ENCODE measurements at regions not wholly inside any gene's neighbourhood (a gene's known extent, or its start where the extent isn't known, plus 50 kb on each side); places are given as distances from the start of the nearest gene placed in this dataset.

- no peak for DNase-seq (ENCODE audit: low spot score)
These were observed 308.2 kb upstream of the NEBL start for GRCh38 chr10:21205328-21205727.

GRCh38 chr10:21203473-21204107, 306.5 kb upstream of the NEBL start:
- DNase-seq (ENCODE audit: low spot score), result no peak

- DNase-seq (ENCODE audit: low spot score), result no peak
These were observed 305.8 kb upstream of the NEBL start for GRCh38 chr10:21202776-21203462.

GRCh38 chr10:21199501-21199900, 302.4 kb upstream of the NEBL start:
- no peak for DNase-seq (ENCODE audit: low spot score)

- no peak for DNase-seq (ENCODE audit: low spot score)
These were observed 300.7 kb upstream of the NEBL start for GRCh38 chr10:21197838-21198237.

GRCh38 chr10:21196822-21197395, 299.8 kb upstream of the NEBL start:
- DNase-seq (ENCODE audit: low spot score), result no peak

GRCh38 chr10:21195252-21195651, 298.1 kb upstream of the NEBL start:
- DNase-seq (ENCODE audit: low spot score), result no peak

- no peak for DNase-seq (ENCODE audit: low spot score)
These were observed 297.4 kb upstream of the NEBL start for GRCh38 chr10:21194510-21194993.

- no peak for DNase-seq (ENCODE audit: low spot score)
These were observed 296.1 kb upstream of the NEBL start for GRCh38 chr10:21193196-21193595.

GRCh38 chr10:21191512-21191911, 294.4 kb upstream of the NEBL start:
- DNase-seq (ENCODE audit: low spot score), result no peak

- no peak for DNase-seq (ENCODE audit: low spot score)
These were observed 287.9 kb upstream of the NEBL start for GRCh38 chr10:21184984-21185383.

- no peak for DNase-seq (ENCODE audit: low spot score)
These were observed 287.1 kb upstream of the NEBL start for GRCh38 chr10:21184216-21184615.

GRCh38 chr10:21183025-21183424, 285.9 kb upstream of the NEBL start:
- no peak for DNase-seq (ENCODE audit: low spot score)

- DNase-seq (ENCODE audit: low spot score), result no peak
These were observed 284.3 kb upstream of the NEBL start for GRCh38 chr10:21181451-21181850.

- DNase-seq (ENCODE audit: low spot score), result no peak
These were observed 283.5 kb upstream of the NEBL start for GRCh38 chr10:21180604-21181003.

GRCh38 chr10:21176934-21177480, 279.9 kb upstream of the NEBL start:
- no peak for DNase-seq (ENCODE audit: low spot score)

- no peak for DNase-seq (ENCODE audit: low spot score)
These were observed 278.7 kb upstream of the NEBL start for GRCh38 chr10:21175797-21176196.

- DNase-seq (ENCODE audit: low spot score), result no peak
These were observed 277.8 kb upstream of the NEBL start for GRCh38 chr10:21174715-21175495.

GRCh38 chr10:21173802-21174714, 276.9 kb upstream of the NEBL start:
- peak; percentile 45 for DNase-seq (ENCODE audit: low spot score)

- no peak for DNase-seq (ENCODE audit: low spot score)
These were observed 276.1 kb upstream of the NEBL start for GRCh38 chr10:21172930-21173801.
